Vagina (tissue), 2 donors: ENCODE measurements at regions not wholly inside any gene's neighbourhood (a gene's known extent, or its start where the extent isn't known, plus 50 kb on each side); places are given as distances from the start of the nearest gene placed in this dataset.

Experiments used
- CTCF ChIP-seq, 3 experiments: fragments of 450-650 bp in 2 of 3; fragments of 200-600 bp in 1 of 3; sonication (generic) in 1 of 3; IDR thresholded peaks; one replicate each; pipeline ENCODE4 v1.5.1; 2017 to 2019; ENCODE audit warnings: antibody characterized with exemption in 3 of 3, mild to moderate bottlenecking in 2 of 3, moderate library complexity in 2 of 3
- POLR2A ChIP-seq, 2 donors: fragments of 450-650 bp; IDR thresholded peaks; one replicate each; pipeline ENCODE4 v1.6.1; 2017; ENCODE audit warnings: antibody characterized with exemption in 2 of 2, mild to moderate bottlenecking in 2 of 2, moderate library complexity in 2 of 2
- POLR2AphosphoS5 ChIP-seq, 2 donors: sonication (generic); formaldehyde crosslinking; IDR thresholded peaks; one replicate each; pipeline ENCODE4 v1.9.0; 2017; ENCODE audit warnings: antibody characterized with exemption in 2 of 2, mild to moderate bottlenecking in 2 of 2, low read depth in 1 of 2; ENCODE audit not compliant: insufficient read depth in 1 of 2

- TF ChIP-seq CTCF (IDR thresholded peaks at IDR 0.05) (no peak), POLR2A (IDR thresholded peaks at IDR 0.05) (no peak), POLR2AphosphoS5 (IDR thresholded peaks at IDR 0.05; ENCODE audit: insufficient read depth in 1 of 2, low read depth in 1 of 2) (no peak)
Measured at GRCh38 chr14:71423481-71423880, 508.7 kb upstream of the RGS6 start.
